ENCODE measurements at regions not wholly inside any gene's neighbourhood (a gene's known extent, or its start where the extent isn't known, plus 50 kb on each side); places are given as distances from the start of the nearest gene placed in this dataset.

DNA sequence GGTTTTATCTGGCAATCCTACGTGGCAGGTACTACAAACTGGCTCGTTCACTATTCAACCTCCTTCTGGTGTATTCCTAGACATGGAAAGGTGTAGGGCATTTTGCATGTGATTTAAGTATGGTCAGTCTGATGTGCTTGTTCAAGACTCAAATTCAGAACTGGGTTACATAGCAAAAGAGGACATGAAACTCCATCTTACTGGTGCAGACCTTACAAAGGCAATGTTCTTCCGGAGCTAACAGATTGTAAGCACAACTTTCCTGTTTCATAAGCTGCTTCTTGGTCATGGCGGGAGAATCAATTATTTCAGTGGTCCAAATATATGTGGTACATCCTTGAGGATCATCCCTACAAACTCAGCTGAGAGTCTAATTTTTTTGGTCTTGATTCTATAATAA, 703.4 kb downstream of the EPM2A start:
- DNase-seq, result no peak

DNA sequence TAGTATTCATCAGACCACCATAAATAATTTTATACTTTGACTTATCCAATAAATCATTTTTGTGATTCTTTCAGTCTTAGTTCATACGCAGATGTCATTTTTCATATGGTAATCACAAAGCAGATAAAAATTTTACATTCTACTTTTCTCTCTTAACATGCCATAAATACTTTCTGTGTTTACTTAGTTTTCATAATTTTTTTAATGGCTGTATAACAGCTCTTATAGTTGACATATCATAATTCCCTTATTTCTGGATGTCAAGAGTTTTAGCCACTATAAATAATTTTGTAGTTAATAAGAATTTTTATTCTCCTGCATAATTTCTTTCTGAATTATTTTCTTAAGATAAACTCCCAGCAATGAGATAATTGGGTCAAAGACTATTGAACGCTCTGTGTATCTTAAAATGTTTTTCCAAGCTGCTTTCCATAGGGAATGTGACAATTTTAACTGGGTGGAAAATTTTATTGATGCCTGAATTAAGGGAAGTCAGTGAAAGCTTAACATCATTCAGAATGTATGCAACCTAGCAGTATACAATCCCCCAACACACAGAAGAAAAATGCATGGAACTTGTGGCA, 702.7 kb downstream of the EPM2A start:
- DNase-seq, result no peak

DNA sequence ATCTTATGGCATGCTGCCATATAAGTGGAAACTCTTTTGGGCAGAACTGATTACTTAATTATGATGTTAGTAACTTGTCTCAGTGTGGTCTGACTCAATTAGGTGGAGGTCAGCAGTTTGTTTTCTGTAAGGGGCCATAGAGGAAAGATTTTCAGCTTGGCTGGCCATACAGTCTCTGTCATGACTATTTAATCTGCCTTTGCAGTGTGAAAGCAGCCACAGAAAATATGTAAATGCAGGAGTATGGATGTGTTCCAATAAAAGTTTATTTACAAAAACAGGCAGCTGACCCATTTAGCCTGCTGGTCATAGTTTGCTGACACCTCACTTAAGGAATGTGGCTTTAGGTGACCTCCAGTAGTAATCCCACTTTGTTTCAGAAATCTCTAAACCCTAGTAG, 700.7 kb downstream of the EPM2A start:
- DNase-seq, result no peak

DNA sequence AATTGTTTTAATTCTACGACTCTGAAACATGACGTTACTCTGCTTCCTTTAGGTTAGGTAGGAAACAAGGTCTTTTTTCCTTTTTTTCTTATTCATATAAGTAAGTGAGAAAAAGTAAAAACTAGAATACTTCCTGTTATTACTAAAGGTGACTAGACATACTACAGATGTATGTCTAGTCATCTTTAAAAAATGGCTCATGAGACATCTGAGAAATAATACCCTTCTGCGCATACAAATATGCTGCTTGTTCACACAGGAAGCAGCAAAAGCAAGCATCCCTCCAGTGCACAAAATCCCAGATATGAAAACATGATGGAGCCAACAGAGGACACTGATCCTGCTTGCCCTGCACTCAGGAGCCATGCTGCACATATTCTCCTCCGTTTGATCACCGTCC, 699.1 kb downstream of the EPM2A start:
- DNase-seq, result no peak

DNA sequence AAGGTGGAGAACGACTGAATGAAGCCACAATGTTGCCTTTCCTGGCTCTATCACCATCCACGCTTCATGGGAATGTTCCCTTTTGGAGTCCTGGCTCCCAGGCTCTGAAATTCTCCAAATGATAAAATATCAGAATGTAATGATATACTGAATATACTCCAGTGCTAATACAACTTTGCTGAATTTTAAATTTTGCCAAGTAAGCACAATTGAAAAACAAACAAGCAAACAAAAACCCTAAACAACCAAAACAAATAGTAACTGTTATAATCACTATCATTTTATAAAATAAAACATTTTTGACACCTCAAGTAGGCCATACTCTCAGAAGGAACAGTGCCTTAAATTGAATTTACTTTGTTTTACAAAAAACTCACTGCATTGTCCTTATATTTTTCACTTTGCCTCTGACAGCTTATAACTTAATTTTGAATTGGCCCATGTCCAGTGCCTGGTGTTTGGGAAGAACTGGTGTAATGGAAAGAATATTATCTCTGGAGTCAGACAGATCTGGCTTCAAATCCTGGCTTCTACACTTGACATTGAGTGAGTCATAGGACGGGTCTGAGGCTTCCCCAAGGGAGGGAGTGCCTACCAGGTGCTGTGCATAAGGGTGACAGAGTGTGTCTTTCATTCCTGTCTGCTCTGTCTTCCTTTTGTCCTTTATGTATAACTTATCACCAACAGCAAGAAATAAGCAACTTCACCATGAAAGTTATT, 698.3 kb downstream of the EPM2A start:
- no peak for DNase-seq

DNA sequence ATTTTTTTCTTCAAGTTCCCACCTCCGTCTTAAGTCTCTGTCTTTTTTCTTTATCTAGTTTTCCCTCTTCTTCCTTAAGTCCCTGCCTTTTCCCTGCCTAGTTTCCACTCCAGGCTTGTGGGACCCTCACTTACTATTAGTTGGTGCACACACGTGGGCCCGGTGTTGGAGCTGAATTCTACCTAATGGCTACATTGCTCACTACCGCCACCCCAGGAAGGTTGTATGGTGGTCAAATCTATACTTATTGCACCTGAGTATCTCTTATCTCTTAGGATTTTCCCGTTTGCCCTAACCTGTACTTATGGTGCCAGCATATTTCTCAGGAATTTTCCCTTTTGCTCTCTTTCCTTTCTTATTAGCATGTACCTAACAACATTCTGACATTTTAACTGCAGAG, 692.8 kb downstream of the EPM2A start:
- DNase-seq, result no peak

DNA sequence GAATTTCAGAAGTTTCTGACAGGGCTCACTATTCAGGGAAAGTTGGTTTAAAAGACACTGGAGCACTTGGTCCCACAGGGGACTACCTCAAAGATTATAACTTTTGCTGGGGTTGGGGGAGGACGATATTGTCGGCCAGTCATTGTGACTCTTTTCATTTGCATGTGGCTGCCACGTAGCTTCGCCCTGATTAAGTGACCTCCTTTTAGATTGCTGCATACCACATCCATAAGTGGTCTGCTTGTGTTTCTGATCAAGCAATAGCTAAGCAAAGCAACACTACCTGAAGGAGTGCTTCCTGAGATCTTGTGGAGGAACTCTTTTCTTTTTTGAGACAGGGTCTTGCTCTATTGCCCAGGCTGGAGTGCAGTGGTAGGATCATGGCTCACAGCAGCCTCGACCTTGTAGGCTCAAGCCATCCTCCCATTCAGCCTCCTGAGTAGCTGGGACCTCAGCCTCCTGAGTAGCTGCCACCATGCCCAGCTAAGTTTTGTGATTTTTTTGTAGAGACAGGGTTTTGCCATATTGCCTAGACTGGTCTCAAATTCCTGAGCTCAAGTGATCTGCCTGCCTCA, 691.3 kb downstream of the EPM2A start:
- no peak for DNase-seq

DNA sequence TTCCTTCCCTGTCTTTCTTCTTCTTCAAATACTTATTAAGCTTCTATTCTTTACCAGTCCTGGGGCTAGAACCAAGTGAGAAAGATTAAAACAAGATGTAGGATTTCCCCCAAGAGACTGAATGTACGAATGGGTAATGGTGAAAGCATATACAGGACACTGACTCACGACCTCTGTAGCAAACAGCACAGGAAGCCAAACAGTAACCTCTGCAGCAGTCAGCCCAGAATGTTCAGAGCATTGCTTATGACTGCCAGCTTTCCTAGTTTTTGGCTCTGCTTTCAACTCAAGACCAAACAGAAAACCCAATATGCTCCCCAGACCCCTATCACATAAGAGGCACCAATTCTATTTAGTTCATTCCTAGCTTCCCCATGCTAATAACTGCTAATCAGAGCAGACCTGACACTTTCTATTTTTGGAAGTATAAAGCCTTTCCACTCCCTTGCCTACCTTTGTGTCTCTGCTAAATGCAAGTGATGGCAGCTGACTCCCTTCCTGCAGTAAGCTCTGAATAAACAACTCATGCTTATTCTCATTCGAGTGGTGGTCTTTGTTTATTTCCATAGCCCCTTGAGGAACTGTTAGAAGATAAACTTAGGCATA, 690.6 kb downstream of the EPM2A start:
- DNase-seq, result no peak

DNA sequence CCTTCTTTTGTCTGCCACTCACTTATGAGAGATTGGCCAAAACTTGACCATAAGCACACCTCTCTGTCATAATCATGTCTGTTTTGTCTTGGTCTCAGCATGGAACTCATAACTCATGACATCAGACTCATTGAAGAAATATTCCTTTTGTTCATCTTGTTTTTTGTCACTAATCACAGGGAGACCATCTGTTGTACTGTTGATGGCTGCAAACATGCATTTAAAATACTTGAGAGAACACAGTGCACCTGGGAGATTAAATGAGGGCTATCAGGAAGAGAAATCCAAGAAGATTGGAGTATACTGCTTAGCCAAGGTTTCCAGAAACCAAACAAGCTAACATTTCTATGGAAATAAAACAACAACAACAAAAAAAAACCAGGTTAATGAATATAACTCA, 689.7 kb downstream of the EPM2A start:
- DNase-seq, result no peak

DNA sequence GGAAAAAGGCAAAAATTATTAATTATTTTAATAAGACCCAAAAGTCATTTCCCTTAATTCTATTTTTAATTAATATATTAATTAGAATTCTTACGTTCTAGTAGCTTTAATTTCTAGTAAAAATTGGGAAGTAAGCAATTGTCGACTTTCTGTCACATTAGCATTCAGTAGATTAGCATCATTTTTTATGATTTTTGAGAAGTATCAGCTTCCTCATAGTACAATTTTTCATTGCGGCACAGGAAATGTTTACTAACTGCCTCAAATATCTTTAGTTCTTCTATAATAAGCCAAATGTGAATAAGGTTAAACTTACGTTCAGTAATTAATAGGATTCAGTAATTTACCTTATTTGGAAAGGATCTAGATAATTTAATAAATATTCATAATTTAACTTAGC, 687.4 kb downstream of the EPM2A start:
- no peak for DNase-seq

DNA sequence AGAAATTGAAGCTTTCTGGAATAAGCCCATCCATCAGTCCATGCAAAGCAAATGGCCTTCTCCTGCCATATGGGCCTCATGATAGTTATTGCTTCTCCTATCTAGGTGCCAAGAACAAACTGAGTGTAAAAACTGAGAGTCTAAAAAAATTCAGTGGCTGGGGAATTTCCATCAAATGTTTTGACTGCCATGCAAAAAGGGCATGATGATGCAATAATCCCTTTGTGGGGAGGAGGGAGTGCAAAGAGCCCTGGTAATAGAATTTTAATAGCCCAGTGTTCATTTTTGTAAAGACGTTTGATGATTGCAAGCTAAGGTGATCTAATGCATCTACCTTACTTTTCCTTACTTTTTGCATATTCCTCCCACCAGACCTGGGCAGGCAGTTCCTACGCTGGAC, 683.7 kb downstream of the EPM2A start:
- no peak for DNase-seq

DNA sequence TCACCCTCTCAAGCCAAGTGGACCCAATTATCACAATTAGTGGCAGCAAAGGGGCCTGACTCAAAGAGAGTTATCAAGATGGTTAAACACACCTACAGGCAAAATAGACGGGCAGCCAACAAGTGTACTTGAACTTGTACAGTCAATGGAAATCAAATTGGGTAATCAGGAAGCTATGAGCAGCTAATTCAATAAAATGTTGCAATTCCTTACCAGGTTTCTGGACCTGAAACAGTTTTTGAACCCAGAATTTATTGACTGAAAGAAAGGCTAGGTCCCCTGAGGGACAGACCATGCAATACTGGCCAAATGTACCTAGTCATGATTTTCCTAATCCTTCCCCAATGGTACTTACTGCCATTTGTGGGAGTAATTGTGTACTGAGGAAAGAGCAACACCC, 679.8 kb downstream of the EPM2A start:
- no peak for DNase-seq

DNA sequence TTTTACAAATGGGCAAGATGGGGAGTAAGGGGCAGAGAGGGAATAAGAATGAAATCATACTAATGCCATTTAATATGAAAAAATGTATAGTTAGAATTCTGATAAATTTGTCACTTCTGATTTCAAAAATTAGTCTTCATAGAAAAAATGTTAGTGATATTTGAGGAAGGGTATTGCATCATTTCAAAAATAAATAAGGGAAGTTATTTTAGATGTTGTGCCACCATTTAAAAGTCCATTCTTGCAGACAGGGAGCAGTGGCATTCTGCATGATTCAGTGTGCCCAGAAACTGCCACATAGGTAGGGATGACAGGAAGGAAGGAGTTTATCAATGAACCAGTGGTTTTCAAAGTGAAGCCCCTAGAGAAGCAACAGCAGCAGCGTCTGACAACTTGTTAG, 674.6 kb downstream of the EPM2A start:
- DNase-seq, result no peak

DNA sequence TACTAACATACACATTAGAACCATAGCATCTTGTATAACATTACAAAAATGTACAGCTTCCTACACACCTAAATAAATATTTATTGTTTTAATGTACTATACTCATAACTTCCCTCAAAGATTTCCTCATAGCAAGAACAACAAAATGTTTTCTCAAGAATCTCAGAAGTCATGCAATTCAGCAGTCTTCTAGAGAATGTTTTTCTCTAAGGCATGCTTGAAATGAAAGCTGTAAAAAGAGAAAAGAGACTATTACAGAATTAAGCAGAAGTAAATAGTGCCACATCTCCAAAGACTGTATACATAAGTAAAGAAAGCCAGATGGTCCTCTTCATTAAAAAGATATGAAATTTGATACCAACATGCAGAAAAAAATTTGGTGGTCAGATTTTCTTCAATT, 672.2 kb downstream of the EPM2A start:
- no peak for DNase-seq

DNA sequence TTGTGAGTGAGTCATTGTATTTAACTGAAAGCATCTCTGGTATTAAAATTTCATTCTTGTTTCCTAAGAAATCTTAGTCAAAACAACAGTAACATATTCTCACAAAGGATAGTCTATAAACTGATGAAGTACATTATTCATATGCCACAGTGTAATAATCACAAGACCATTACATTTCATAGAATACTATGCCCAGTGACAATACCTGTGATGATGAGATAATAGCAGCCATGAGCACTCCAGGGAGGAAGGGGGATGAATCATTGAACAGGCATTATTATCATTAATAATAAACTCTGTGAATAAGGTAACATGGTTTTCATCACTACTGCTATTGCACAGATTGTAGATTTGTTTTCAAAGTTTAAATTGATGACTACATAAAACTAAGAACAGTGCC, 667.9 kb downstream of the EPM2A start:
- no peak for DNase-seq

DNA sequence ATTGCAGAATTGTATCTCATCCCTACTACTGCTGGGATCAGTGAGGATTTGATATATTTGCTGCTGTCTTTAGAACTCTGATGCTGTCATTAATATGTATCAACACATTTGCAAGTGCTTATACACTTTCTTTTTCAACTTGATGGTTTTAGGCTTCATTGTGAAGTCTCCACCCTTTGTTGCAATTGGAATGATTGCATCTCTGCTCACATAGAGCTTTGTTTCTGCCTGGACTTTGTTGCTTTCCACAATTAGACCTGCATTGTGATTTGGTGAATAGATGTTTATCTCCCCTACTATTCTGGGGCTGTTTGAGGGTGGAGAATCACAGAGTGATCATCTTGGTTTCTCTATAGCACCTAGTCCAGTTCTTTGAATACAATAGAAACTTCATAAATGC, 666.7 kb downstream of the EPM2A start:
- no peak for DNase-seq

DNA sequence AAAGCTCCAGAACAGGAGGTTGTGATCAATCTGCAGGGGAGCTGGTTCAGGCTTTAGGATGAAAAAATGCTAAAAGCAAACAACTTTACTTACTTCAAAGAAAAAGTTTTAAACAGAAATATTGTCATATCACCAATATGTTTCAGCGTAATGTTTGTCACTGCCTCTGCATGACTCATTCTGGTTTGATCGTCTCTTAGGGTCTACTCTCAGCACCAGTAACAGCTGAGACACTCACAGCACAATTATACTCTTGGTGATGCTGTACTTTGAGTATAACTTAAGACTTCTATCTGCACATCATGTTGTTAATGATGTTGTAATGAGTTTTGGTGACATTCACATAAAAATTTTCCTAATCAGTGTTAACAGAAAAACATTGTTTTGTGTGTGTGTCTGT, 665.4 kb downstream of the EPM2A start:
- no peak for DNase-seq

DNA sequence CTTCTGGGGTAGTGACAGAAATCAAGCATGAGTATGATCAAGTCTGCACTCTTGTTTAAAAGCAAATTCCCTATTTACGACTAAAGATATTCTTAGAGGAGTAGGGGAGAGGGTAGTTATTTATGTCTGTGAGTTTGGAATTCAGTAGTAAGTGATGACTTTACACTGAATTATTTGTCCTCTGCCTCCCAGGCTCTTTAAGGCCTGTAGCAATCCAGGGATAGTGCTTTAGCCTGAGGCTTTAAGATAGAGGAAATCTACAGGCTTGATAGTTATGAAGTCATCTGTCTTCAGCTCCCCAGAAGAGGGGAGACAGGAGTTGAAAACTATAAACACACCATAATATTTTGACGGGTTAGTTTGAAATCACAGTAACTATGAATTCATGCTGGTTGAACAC, 664.5 kb downstream of the EPM2A start:
- no peak for DNase-seq

DNA sequence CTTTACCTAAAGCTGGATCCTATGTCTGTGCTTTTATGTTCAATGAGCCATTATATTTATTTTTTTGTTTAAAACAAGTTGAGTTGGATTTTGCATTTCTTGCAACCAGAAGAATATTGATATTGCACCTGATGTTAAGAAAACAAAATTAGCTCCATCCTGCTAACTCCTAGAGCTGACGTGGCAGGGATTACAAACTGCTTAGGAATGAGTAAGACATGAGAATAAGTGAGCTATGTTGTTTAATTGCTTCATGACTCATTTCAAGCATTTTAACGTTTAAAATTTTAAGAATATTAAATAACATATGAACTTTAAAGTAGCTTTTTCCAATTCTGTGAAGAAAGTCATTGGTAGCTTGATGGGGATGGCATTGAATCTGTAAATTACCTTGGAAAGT, 663.5 kb downstream of the EPM2A start:
- DNase-seq, result no peak

DNA sequence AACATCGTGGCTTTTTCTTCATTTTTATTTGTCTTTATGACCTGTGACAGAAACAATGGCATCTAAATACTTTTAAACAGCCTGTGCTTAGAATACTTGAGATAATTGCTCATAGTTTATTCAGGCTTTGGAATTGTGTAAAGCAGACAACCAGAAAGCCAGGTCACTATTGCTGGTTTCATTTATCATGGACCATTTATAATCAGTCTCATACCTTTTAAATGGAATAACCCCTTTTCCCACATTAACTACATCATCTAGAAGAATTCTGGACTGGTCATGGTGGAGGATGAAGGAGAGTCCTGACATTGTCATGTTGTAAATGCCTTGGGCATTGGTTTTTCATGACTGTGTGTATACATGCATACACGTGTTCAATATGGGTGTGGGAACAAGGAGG, 661.5 kb downstream of the EPM2A start:
- DNase-seq, result no peak

DNA sequence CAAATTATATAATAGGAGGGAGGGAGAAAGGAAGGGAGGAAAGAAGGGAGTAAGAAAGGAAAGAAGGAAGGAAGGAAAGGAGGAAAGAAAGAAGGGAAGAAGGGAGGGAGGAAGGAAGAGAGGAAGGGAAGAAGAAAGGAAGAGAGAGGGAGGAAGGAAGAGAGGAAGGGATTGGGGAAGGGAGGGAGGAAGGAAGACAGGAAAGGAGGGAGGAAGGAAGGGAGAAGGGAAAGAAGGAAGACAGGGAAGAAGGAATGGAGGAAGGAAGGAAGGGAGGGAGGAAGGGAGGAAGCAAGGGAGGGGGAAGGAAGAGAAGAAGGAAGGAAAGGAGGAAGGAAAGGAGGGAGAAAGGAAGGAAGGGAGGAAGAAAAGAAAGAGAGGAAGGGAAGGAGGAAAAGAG, 660.5 kb downstream of the EPM2A start:
- no peak for DNase-seq

DNA sequence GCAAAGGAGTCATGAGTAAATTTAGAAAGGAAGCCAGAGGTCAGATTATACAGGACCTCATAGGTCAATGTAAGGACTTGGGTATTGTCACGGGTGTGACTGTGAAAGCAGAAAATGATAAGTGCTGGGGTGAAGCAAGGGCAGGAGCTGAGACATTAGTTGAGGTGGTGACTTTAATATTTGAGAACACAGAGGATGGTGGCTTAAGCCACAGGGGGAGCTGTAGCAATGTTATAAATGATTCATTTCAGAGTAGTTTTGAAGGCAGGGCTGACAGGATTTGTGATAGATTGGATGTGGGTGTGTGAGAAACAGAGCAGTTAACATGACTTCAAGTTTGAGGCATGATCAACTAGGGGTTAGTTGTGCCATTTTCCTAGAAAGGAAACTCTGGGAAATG, 659.9 kb downstream of the EPM2A start:
- DNase-seq, result no peak

DNA sequence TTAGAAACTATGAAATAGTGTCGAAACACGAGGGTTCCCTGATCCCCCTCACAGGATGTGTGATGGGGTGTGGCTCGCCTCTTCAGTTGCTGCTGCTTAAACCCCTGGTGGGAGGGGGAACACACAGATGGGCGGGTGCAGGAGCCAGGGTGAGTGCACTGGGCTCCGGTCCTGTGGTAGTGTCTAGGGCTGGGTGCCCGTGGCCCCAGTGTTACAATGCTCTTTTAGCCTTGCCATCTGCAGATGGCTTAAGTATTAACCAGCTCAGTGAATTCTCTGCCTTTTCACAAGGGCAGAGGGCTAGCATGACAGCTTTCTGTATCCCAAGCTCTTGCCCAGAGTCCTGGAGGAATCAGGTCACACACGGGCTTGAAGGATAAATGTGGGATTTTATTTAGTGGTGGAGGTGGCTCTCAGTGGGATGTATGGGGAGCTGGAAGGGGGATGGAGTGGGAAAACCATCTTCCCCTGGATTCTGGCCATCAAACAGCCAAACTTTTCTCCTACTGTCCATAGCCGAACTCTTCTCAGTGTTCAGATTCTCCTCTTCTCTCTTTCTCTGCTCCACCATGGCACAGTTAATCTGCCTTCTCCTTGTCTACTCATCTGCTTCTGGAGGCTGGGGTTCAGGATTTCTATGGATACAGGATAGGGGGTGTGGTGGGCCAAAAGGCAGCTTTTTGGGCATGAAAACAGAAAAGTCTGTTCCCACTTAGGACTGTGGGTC, 659.0 kb downstream of the EPM2A start:
- no peak for DNase-seq

DNA sequence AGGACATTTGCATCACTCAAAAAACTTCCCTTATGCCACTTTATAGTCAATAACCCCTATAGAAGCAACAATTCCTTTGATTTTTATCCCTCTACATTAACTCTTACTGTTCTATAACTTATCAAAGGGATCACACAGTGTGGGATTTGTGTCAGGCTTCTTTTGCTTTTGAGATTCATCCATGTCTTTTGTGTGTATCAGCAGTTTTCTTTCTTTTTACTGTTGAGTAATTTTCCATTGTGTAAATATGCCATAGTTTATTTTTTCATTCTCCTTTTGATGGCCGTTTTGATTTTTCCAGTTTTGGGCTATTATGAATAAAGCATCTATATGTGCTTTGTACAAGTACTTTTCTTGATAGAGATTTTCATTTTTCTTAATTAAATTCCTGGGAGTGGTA, 657.9 kb downstream of the EPM2A start:
- DNase-seq, result no peak

All from effector CD8-positive, alpha-beta T cell (primary cell).